HG02642 (cell line): ENCODE measurements at regions not wholly inside any gene's neighbourhood (a gene's known extent, or its start where the extent isn't known, plus 50 kb on each side); places are given as distances from the start of the nearest gene placed in this dataset.
"Not testable (repeated sequence)": the region's sequence is repeated elsewhere in the genome, so short reads cannot be mapped to it uniquely, and the experiment has no call there.

Experiments
- ATAC-seq: cut with Tn5 transposase; IDR thresholded peaks from one replicate; pipeline ENCODE4 v1.9.1; 2021; ENCODE audit warnings: mild to moderate bottlenecking; ENCODE audit not compliant: unreplicated experiment, poor library complexity

DNA sequence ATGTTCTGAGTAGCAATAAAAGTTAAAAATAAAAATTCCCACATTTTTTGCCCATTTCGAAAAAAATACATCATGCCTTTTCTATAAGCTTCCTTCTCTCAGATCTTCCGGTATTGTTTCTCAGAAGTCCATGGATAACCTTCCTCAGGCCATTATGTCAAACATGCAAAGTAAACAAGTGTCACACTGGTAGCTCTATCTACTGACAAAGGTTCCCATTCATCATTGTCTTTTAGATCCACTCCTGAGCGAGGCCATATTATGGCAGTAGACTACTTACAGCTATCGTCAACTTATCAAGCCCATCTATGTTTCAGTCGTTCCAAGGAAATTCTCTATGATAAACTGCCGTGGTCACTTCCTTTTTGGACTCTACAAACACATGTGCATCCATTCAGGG is 1068.2 kb downstream of the GLUD2 start:
- ATAC-seq = no peak

DNA sequence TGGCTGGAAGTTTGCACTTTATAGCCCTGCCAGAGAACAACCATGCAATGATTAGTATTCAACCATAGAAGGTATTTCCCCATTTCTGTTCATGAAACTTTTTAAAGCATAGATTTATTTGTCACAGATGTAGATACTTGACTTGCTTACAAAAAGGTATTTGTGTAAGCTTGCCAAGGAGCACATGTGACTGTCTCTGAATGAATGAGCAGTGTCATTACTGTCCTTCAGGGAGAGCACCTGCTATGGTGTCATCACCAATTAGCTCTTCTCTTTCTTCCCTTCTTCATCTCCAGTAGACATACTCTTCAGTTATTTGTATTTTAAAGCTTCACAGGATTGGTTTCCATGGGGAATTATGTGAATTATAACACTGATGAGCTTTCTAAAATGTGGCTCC is 1064.7 kb upstream of the GRIA3 start:
- ATAC-seq = no peak

DNA sequence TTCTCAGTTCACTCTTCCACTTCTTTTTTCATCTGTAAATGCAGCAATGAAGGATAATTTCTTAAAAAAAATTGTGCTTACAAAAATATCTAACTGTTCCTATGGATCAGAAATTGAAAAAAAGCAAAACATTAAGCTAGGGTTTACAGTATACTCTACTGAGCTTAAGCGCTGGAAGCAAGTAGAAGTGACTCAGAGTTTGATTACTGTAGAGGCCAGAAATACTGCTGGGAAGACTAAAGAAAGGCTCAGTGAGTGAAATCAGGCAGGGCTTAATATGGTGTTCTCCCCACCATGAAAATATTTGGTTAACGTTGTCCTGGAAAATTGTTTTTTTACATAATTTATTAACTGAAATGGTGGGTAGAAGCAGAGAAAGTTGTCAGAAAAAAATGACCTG is 1061.8 kb upstream of the GRIA3 start:
- ATAC-seq = no peak

DNA sequence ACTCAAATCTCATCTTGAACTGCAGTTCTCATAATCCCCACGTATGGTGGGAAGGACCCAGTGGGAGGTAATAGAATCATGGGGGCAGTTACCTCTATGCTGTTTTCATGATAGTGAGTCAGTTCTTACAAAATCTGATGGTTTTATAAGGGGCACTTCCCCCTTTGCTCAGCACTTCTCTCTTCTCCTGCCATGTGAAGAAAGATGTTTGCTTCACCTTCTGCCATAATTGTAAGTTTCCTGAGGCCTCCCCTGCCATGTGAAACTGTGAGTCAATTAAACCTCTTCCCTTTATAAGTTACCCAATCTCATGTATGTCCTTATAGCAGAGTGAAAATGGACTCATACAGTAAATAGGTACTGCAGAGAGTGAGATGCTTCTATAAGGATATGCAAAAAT is 1050.6 kb upstream of the GRIA3 start:
- no peak for ATAC-seq

DNA sequence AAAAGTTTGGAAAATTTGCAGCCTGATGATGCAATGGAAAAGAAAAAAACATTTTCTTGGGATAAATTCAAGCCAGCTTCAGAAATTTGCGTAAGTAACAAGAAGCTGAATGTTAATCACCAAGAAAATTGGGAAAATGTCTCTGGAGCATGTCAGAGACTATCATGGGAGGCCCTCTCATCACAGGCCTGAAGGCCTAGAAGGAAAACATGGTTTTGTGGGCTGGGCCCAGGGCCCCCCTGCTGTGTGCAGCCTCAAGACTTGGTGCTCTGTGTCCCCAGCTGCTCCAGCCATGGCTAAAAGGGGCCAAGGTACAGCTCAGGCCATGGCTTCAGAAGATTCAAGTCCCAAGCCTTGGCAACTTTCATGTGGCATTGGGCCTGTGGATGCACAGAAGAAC is 1049.8 kb upstream of the GRIA3 start:
- no peak for ATAC-seq

DNA sequence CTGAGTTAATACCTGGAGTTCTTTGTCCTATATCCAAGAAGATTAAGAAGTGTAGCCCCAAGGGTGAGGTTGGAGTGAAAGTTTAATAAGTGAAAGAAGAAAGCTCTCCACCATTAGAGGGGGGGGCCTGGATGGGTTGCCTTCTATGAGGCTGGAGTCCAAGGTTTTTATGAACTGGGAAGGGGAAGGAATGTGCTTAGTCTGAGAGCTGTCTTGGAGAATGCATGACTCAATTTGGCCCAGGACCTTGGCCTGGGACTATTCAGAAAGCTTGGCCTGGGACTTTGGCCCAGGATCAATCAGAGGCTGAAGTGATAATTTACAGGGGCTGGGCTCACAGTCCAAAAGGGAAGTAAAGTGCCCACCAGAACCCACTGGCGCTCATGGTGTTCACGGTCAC is 1049.0 kb upstream of the GRIA3 start:
- ATAC-seq = no peak

DNA sequence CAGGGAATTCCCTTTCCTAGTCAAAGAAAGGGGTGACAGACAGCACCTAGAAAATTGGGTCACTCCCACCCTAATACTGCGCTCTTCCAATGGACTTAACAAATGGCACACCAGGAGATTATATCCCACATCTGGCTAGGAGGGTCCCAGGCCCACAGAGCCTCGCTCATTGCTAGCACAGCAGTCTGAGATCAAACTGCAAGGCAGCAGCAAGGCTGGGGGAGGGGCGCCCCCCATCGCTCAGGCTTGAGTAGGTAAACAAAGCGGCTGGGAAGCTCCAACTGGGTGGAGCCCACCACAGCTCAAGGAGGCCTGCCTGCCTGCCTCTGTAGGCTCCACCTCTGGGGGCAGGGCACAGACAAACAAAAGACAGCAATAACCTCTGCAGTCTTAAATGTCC is 1043.9 kb upstream of the GRIA3 start:
- not testable (repeated sequence) for ATAC-seq

DNA sequence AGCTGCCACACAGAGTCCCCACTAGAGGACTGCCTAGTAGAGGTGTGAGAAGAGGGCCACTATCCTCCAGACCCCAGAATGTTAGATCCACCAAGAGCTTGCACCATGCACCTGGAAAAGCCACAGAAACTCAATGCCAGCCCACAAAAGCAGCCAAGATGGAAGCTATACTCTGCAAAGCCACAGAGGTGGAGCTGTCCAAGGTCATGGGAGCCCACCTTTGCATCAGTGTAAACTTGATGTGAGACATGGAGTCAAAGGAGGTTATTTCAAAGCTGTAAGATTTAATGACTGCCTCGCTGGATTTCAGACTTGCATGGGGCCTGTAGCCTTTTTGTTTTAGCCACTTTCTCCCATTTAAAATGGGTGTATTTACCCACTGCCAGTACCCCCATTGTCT is 1030.1 kb upstream of the GRIA3 start:
- ATAC-seq = no peak

DNA sequence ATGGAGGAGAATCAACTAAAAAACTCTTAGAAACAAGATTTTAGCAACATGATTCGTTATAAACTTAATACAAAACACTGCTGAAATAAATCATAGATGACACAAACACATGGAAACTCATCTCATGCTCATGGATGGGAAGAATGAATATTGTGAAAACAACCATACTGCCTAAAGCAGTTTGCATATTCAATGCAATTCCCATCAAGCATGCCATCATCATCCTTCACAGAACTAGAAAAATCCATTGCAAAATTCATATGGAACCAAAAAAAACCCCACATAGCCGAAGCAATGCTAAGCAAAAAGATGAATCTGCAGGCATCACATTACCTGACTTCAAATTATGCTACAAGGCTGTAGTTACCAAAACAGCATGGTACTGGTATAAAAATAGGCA is 1015.8 kb upstream of the GRIA3 start:
- no peak for ATAC-seq

DNA sequence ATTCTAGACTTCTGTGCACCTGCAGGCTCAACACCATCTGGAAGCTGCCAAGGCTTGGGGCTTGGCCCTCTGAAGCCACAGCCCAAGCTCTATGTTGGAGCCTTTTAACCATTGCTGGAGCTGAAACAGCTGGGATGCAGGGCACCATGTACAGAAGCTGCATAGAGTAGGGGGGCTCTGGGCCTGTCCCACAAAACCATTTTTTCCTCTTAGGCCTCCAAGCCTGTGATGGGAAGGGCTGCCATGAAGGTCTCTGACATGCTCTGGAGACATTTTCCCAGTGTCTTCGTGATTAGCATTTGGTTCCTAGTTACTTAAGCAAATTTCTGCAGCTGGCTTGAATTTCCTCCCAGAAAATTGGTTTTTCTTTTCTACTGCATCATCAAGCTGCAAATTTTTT is 999.3 kb upstream of the GRIA3 start:
- ATAC-seq = no peak

DNA sequence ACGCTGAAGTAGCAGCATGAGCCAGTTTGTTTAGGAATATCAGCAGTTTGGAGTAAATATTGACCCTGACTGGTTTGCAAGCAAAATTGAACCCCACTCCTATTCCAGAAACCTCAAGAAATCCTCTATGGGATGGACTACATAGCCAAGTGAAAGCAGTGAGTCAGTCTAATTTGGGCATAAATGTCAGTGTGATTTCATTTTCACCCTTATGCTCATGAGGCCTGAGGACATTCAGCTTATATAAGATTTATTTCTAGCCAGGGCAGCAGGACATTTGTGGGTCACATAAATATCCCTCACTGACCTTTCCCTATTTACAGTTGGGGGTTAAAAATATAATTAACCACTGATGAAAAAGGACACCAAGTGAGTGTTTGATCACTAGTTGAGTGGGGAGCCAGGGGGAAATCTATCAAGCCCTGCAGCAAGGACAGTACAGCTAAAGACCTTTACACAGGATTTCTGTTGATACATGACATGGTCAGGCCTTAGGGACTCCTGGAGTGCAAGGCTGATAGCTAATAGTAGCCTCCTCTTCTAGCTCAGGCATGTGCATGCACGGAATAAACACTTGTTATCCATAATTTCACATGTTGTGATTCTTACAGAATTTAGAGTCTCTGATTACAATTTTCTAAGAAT is 996.9 kb upstream of the GRIA3 start:
- no peak for ATAC-seq

DNA sequence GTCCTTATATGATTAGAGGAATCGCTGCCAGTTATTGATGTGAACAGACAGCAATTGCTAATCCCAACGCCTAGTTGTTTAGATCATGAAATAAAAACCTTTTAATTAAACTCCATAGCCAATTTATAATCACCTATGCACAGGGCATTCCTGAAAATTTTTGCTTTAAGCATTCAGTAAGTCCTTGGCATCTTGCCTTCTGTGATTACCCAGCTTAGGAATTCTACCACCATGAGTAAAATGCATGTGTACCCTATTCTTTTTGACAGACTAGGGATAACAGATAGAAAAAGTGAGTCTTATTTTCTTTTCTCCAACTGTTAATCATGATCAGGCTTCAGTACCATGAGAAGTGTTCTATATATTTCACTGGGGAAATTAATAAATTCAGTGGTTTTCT is 995.3 kb upstream of the GRIA3 start:
- ATAC-seq = no peak

DNA sequence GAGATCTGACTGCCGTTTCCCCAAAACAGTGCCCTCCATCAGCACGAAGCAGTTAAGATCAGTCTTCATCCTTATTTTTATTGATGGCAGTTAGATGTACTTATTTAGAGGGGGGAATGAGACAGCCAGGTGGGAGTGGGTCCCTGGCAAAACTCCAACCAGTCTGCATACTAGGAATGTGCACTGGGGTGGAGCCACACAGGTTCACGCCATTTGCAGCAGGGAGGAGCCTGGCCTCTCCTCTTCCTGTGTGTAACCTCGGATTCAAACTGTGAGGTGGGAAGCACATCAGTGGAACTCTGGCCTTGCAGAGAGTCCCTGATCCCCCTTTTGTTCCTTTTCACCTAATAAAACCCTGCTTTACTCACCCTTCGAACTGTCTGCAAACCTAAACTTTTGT is 987.7 kb upstream of the GRIA3 start:
- ATAC-seq = no peak

DNA sequence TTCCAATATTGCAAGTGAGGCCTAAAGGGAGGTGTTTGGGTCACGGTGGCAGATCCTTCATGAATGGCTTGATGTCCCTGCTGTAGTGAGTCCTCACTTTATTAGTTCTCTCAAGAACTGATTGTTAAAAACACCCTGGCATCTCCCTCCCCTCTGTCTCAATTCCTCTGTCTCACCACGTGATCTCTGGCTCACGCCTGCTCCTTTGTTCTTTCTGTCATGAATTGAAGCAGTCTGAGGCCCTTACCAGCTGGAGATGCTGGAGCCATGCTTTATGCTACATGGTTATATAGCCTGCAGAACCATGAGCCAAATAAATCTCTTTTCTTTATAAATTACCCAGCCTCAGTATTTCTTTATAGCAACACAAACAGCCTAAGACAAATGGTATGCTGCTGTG is 980.7 kb upstream of the GRIA3 start:
- no peak for ATAC-seq

DNA sequence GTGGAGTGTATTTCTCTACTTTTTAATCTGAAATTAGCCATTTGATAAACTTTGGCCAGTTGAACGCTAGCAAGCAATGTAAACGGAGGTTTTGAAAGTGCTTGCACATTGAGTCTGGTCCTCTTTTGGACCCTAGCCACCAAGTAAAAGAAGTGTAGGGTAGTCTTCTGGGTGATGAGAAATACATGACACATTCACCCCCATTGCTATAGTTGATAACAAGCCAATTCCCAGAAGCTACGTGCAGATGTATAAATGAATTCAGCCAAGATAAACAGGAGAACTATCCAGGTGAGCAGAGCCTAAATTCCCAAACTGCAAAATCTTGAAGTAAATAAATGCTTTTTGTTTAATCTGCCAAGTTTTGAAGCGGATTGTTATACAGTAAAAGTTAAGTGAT is 965.4 kb upstream of the GRIA3 start:
- ATAC-seq = no peak

DNA sequence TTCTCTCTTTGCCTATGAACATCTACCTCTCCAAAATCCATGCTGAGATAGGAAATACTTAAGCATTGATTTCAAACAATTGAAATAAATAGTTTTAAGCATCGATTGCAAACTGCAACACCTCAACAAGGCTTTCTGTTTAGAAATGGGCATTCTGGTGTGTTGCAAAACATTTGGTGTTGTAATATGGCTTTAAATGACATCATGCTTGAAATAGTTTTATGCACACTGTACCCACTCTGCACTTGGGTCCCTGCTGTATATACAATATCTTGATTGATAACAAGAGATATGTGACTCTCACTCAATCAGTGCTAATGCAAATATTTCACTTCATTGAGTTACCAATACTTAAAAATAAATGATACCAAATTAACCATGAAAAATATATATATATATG is 964.9 kb upstream of the GRIA3 start:
- ATAC-seq = no peak

DNA sequence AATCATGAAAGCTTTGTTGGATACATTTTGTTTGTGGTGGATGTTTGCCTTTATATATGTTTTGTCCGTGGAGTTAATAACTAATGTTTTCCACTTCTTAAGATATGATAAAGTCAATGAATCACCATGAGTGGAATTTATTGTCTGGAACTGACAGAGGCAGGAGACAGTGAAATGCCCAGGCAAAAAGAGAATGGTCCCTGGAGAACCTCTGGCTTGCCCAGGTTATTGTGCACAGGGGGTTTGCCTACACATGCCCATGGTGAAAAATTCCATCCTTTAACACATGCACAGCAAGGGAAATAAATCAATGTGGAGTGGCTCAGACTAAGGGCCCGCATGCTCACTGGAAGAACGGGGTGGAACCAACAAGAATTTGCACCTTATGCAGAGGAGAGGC is 964.3 kb upstream of the GRIA3 start:
- ATAC-seq = no peak

DNA sequence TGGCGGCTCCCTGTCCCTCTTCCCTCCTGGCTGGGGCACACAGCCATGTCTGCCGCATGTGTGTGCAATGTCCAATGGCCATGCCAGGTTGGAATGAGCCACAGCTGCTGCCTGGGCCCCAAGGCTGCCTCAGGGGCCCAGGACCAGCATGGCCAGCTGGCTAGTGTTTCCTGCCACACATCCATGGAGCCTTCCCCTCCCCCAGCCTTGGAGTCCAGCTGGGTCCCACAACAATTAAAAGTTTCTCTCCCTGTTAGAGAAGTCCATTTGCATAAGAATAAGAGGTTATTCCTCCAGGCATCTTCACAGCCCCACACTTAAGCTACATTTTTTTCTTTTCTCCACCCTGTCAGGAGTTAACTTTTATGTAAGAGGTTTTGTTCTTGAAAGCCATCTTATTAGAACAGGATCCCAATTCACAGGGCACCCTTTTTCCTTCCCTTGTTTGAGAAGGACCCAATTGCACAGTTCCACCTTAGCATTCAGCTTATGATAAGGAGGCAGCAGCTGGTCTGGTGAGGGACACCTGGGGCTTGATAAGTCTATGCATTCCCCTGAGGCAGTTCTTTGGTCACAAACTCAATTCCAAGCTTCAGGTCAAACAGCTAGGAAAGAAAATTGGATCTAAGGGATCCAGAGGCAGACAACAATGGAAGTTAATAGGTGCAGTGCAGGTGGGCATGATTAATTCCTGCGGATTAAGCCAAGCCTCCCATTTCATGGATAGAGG is 963.3 kb upstream of the GRIA3 start:
- ATAC-seq = no peak

DNA sequence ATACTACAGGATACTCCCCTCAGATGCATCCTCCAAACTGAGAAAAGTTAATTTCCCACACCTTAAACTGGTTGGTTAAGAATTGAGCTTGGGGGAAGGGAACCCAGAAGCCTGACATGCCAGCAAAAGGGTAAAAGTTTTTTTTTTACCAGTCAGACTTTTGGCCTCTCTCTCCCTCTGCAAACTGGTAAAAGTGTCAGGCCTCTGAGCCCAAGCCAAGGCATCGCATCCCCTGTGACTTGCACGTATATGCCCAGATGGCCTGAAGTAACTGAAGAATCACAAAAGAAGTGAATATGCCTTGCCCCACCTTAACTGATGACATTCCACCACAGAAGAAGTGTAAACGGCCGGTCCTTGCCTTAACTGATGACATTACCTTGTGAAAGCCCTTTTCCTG is 962.3 kb upstream of the GRIA3 start:
- ATAC-seq = not testable (repeated sequence)

DNA sequence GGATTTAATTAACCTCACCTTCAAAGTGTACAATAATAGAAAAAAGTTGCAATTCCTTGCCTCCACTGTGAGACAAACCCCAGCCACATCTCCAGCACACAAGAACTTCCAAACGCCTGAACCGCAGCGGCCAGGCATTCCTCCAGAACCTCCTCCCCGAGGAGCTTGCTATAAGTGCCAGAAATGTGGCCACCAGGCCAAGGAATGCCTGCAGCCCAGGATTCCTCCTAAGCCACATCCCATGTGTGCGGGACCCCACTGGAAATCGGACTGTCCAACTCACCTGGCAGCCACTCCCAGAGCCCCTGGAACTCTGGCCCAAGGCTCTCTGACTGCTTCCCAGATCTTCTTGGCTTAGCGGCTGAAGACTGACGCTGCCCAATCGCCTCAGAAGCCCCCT is 959.9 kb upstream of the GRIA3 start:
- ATAC-seq = not testable (repeated sequence)

DNA sequence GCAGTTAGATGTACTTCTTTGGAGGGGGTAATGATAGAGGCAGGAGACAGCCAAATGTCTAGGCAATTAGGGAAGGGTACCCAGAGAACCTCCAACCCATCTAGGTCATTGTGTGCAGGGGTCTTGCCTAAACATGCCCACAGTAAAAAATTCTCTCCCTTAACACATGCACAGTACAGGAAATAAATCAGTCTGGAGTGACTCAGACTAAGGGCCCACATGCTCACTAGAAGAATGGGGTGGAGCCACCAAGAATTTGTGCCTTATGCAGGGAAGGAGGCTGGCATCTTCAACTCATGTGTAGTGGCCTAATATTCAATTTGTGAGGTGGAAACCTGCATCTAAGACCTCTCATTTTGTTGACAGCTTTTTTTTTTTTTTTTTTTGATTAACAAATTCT is 945.3 kb upstream of the GRIA3 start:
- ATAC-seq = no peak

DNA sequence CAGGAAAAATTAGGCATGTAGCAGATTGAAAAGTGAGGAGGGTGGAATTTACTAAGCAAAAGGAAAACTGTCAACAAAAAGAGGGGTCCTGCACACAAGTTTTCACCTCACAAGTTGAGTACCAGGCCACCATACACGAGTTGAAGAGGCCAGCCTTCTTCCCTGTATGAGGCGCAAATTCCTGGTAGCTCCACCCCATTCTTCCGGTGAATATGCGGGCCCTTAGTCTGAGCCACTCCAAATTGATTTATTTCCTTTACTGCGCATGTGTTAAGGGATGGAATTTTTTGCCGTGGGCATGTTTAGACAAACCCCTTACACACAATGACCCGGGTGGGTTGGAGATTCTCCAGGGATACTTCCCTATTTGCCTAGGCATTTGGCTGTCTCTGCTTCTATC is 942.1 kb upstream of the GRIA3 start:
- no peak for ATAC-seq
